ENCODE measurements at regions not wholly inside any gene's neighbourhood (a gene's known extent, or its start where the extent isn't known, plus 50 kb on each side); places are given as distances from the start of the nearest gene placed in this dataset.

DNA sequence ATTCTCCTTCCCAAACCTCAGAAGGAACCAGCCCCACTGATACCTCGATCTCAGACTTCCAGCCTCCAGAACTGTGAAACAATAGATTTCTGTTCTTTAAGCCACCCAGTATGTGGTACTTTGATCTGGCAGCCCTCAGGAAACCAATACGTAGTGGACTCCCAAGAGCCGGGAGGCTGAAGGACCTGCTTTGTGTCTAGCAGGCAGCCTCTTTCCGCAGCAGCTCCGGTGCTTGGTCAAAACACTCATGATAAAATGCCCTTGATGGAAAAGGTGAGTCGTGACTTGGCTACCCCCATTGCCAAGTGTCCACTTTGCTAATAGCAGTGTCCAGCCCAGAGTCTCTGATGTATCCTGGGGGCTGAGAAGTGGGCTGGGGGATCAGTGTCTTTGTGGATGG is 158.8 kb upstream of the TMTC4 start:
- Mint-ChIP-seq H3K27ac (no peak overlapping the region), H3K27me3 (ENCODE audit: low read depth in 3 of 3) (peaks cover 2 to 8% (median 4%) of the 10 kb centered on the region in 3 donors), H3K9me3 (peaks cover 0 to 2% (median 0%) of the 10 kb centered on the region in 6 donors), H3K36me3 (no peaks in the 10 kb centered on the region), H3K4me3 (no peak overlapping the region), H3K4me1 (no peaks in the 10 kb centered on the region)
- DNase-seq: no peak

DNA sequence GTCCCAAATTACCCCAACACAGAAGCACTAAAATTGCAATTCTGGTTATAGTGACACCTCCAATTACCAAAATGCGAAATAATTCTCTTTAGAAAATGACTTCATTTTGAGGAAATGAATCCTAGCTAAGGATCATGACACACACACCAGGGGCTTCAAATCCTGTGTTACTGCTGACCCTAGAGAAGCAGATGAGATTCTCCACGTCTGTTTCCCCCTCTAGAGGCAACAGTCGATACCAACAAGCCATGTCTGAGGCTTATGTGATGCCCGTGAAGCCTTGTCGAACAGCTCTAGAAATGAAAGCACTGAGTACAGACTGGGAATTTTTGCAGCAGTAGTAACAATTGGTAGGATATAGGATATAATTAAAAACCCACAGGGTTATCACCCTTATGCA is 153.6 kb upstream of the TMTC4 start:
- Mint-ChIP-seq H3K27me3 (ENCODE audit: low read depth in 3 of 3) (peaks cover 2 to 8% (median 5%) of the 10 kb centered on the region in 3 donors), H3K36me3 (no peaks in the 10 kb centered on the region), H3K4me3 (no peak overlapping the region)

DNA sequence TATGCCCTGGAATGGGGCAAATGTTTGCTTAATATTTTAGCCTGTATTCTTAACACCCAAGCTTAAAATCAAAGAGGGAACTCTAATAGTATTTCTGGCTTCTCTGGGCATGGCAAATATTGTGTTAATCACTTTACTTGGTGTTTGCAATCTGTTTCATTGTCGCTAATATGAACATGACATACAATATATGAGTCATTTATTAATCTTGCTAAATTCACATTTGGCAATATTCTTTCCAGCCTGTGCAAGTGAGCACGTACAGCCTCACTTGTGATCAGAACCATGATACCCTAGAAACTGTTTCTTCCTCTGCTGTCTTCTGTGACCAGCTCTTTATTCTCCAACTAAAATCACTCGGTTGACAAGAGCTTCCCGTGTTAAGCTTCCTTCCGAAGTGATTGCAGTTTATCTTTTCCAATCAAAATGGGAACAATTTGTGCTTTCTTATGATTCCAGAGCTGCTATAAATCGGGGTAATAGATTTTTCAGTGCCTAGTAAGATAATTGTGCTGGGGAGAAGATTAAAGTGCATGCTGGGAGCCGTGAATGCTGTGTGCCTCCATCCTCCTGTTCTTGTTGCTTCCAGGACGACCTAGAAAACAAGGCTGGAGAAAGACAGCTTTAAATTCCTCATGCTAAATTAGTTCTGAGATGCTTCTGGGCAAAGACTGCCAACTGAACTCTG is 153.0 kb upstream of the TMTC4 start:
- peaks cover 0 to 2% (median 0%) of the 10 kb centered on the region in 6 donors for H3K9me3 Mint-ChIP-seq

More for the DNA sequence above, 153.6 kb upstream of the TMTC4 start:
- H3K27ac Mint-ChIP-seq: no peak overlapping the region
- H3K4me1 Mint-ChIP-seq: no peaks in the 10 kb centered on the region
- no peak for DNase-seq
- H3K9me3 Mint-ChIP-seq: peaks cover 0 to 2% (median 0%) of the 10 kb centered on the region in 6 donors

GRCh38 chr13:100826441-100826840 is 151.8 kb upstream of the TMTC4 start:
- H3K4me3 Mint-ChIP-seq: no peak overlapping the region
- DNase-seq: no peak
- H3K4me1 Mint-ChIP-seq: no peaks in the 10 kb centered on the region
- peaks cover 0 to 2% (median 0%) of the 10 kb centered on the region in 6 donors for H3K9me3 Mint-ChIP-seq
- H3K27me3 Mint-ChIP-seq (ENCODE audit: low read depth in 3 of 3): peaks cover 0 to 8% (median 5%) of the 10 kb centered on the region in 3 donors
- no peak overlapping the region for H3K27ac Mint-ChIP-seq
- H3K36me3 Mint-ChIP-seq: no peaks in the 10 kb centered on the region

More for the DNA sequence above, 153.0 kb upstream of the TMTC4 start:
- DNase-seq: no peak
- Mint-ChIP-seq H3K36me3 (no peaks in the 10 kb centered on the region), H3K27ac (no peak overlapping the region), H3K27me3 (ENCODE audit: low read depth in 3 of 3) (peaks cover 0 to 8% (median 5%) of the 10 kb centered on the region in 3 donors), H3K4me3 (no peak overlapping the region), H3K4me1 (no peaks in the 10 kb centered on the region)

DNA sequence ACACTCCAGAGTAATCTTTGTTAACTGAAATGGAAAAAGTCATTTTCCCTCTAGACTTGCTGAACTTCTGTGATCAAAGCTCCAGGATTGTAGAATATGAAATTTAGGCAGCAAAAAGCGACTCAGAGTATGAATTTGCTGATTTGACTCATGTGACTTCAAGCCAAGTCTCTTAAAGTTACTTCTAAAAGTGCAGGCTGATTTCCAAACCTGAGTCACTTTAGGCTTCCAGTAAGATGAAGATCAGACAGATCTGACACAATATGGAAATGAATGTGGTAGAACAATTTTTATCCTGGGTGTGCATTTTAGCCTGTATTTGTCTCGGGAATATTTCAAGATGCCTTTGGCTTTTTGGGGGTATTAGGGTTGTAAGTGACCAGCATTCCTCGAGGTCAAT is 151.0 kb upstream of the TMTC4 start:
- DNase-seq: no peak
- peaks cover 0 to 5% (median 5%) of the 10 kb centered on the region in 3 donors for H3K27me3 Mint-ChIP-seq (ENCODE audit: low read depth in 3 of 3)
- H3K4me3 Mint-ChIP-seq: no peak overlapping the region

DNA sequence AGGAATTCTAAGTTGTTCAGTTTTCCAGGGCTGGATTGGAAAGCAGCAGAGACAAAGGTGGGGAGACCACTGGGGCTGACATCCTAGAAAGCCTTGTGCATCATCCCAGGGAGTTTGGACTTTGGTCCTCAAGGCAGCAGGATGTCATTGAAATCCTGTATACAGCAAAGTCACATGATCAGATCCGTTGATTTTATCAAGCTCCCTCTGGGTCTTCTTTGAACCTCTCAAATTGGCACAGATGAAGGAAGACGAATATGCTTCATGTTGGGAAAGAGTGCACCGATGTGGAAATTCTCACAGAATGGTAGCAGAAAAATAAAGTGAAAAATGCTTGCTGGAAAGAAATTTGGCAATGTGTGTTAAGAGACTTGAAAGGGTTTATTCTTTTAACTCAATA is 149.8 kb upstream of the TMTC4 start:
- Mint-ChIP-seq H3K27ac (no peak overlapping the region), H3K27me3 (ENCODE audit: low read depth in 3 of 3) (peaks cover 0 to 5% (median 2%) of the 10 kb centered on the region in 3 donors), H3K36me3 (no peaks in the 10 kb centered on the region), H3K4me3 (no peak overlapping the region), H3K4me1 (no peaks in the 10 kb centered on the region), H3K9me3 (no peaks in the 10 kb centered on the region)
- DNase-seq: no peak

More for the DNA sequence above, 151.0 kb upstream of the TMTC4 start:
- H3K9me3 Mint-ChIP-seq: peaks cover 0 to 2% (median 0%) of the 10 kb centered on the region in 6 donors
- H3K4me1 Mint-ChIP-seq: no peaks in the 10 kb centered on the region
- no peaks in the 10 kb centered on the region for H3K36me3 Mint-ChIP-seq
- H3K27ac Mint-ChIP-seq: no peak overlapping the region

- Mint-ChIP-seq H3K4me3 (no peak overlapping the region), H3K27ac (no peak overlapping the region), H3K36me3 (no peaks in the 10 kb centered on the region), H3K27me3 (ENCODE audit: low read depth in 3 of 3) (peaks cover 1 to 7% (median 4%) of the 10 kb centered on the region in 3 donors), H3K4me1 (no peaks in the 10 kb centered on the region), H3K9me3 (no peaks in the 10 kb centered on the region)
- no peak for DNase-seq
Measured at GRCh38 chr13:100823448-100823847, 148.9 kb upstream of the TMTC4 start.

DNA sequence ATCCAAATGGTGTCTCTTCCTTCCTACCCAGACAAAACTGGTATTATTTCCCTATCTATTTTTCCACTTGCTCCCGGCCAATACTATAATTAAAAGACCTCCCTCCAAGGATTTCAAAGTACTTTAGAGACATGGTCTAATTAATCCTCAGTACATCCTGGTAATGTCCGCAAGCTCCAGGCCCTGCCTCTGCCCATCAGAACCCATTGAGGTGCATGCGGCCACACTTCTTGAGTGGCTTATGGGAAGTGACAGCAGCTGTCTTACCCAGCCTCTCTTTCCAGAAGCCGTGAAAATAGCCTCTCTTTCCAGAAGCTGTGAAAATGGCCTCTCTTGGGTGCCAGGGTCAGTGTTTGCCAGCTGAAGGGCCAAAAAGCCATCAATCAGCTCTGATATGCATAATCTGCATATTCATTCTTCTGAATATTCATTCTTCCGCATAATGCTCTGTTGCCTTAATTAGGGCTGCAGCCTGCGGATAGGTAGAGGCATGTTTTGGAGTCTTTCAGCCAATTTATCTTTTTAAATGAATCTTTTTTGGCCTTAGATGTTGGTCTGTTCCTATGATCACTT is 148.4 kb upstream of the TMTC4 start:
- peaks cover 0 to under 1% (median 0%) of the 10 kb centered on the region in 6 donors for H3K9me3 Mint-ChIP-seq
- no peak for DNase-seq
- H3K36me3 Mint-ChIP-seq: no peaks in the 10 kb centered on the region
- H3K4me3 Mint-ChIP-seq: no peak overlapping the region
- no peaks in the 10 kb centered on the region for H3K4me1 Mint-ChIP-seq
- H3K27ac Mint-ChIP-seq: no peak overlapping the region
- peaks cover 4 to 9% (median 4%) of the 10 kb centered on the region in 3 donors for H3K27me3 Mint-ChIP-seq (ENCODE audit: low read depth in 3 of 3)

DNA sequence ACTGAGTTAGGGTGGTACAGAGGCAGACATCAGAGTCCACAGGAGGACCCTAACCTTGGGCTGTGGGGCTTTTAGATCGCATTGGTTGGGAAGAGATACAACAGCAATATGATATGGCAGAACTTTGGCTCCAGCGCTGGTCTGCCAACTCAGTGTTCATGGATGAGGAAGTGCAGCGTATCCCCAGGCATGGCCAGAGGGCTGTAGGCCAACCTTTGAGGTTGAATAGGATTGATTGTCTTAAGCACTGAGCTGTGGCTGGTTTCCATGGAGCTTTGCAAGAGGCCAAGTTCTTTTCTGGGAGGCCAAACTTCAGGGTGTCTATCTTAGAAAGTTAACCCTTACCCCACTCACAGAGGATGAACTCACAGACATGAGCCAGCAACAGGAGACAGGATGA is 144.1 kb upstream of the TMTC4 start:
- Mint-ChIP-seq H3K9me3 (peaks cover 0 to 5% (median 2%) of the 10 kb centered on the region in 6 donors), H3K27ac (no peak overlapping the region), H3K27me3 (ENCODE audit: low read depth in 3 of 3) (peaks cover 4 to 7% (median 4%) of the 10 kb centered on the region in 3 donors)

DNA sequence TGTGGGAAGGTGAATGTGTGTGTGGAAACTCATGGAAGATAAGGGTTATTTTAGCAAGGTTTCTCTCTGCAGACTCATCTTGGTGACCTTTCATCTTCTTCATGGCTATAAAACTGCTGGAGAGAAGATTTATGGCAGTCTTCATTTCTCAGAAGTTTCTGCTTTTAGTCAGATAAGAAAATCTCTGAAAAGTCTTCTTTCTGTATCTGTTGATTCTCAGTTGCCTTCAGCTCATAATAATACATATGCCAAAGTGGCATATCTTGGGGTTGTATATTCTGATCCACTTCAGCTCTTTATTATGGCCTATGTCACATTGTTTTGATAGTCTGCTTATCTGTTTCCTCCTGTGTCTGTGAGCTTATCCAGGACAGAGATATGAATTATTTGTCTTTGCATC is 143.3 kb upstream of the TMTC4 start:
- Mint-ChIP-seq H3K36me3 (no peaks in the 10 kb centered on the region), H3K27ac (no peak overlapping the region), H3K9me3 (peaks cover 0 to 5% (median 2%) of the 10 kb centered on the region in 6 donors), H3K4me1 (no peaks in the 10 kb centered on the region), H3K4me3 (no peak overlapping the region), H3K27me3 (ENCODE audit: low read depth in 3 of 3) (peaks cover 4 to 7% (median 5%) of the 10 kb centered on the region in 3 donors)
- DNase-seq: no peak

More for the DNA sequence above, 144.1 kb upstream of the TMTC4 start:
- no peak for DNase-seq
- Mint-ChIP-seq H3K4me1 (no peaks in the 10 kb centered on the region), H3K36me3 (no peaks in the 10 kb centered on the region), H3K4me3 (no peak overlapping the region)

DNA sequence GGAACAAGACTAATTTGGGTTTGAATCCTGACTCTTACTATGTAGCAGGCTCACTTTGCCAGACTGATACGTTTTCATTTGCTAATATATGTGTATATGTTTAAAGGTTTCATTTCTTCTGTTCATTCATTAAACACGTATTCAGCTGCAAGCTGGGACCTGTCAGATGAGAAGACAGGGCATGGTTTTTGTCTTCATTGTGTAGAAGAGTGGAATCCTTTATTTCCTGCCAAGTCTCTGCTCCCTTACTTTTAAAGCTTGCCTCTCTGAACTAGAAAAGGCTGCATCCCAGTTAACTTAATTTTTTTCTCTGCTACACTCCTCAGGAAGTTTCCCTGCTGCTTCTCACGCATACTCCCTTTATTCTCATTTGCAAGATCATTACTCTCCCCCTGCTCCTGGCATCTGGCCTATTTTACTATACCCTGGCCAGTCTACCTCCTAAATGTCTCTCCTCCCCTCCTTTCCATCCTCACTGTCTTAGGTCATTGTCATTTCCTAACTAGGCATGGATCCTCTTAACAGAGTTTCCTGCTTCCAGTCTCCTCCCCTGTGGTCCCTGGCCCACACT is 141.0 kb upstream of the TMTC4 start:
- H3K27me3 Mint-ChIP-seq (ENCODE audit: low read depth in 3 of 3): peaks cover 6 to 9% (median 7%) of the 10 kb centered on the region in 3 donors
- peaks cover 0 to 5% (median 2%) of the 10 kb centered on the region in 6 donors for H3K9me3 Mint-ChIP-seq
- no peak overlapping the region for H3K4me3 Mint-ChIP-seq
- DNase-seq: no peak
- no peak overlapping the region for H3K27ac Mint-ChIP-seq
- no peaks in the 10 kb centered on the region for H3K4me1 Mint-ChIP-seq
- H3K36me3 Mint-ChIP-seq: no peaks in the 10 kb centered on the region

DNA sequence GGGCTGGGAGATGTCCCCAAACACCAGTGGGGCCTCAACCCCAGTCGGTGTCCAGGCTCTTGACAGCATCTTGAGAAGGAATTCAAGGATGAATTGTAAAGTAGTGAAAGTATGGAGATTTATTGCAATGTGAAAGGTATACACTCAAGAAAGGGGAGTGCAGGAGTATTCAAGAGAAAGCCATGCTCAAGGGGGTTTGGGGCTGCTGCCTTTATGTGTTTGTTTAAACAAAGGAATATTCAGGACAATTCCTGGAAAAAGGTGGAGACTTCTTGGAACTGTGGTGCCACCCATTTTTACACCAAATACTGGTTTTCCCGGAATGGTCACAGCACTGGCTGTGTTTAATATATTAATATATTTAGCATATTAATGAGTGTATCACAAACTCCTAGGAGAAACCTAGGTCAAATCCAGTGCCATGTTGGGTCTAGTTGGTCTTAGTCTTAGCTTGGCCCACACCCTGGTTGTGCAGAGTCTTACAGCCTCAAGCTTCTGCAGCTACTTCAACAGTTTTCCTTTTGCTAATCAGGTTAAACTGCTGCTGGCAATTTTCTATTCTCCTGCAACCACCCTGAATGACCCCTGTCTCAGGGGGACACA is 138.5 kb upstream of the TMTC4 start:
- no peak for DNase-seq
- H3K27me3 Mint-ChIP-seq (ENCODE audit: low read depth in 3 of 3): peaks cover 2 to 5% (median 4%) of the 10 kb centered on the region in 3 donors
- no peaks in the 10 kb centered on the region for H3K4me1 Mint-ChIP-seq
- no peak overlapping the region for H3K4me3 Mint-ChIP-seq
- H3K36me3 Mint-ChIP-seq: no peaks in the 10 kb centered on the region
- H3K9me3 Mint-ChIP-seq: peaks cover 0 to 5% (median 2%) of the 10 kb centered on the region in 6 donors
- no peak overlapping the region for H3K27ac Mint-ChIP-seq

DNA sequence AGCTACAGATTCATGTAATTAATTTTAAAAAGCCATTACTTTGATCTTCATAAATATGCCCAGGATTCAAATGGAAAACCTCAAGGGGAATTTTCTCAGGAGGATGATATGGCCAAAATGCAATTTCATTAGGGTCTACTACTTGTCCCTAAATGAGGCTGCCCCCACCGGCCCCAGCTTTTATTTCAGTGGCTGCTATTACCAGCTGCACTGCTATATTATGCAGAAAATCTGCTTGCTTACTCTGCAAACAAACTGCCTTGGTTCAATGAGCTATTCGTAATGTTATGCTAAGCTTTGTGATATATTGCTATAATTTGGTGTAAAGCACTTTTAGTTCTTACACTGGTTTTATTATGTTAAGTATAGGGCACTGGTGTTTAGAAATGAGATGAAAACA is 137.3 kb upstream of the TMTC4 start:
- H3K27me3 Mint-ChIP-seq (ENCODE audit: low read depth in 3 of 3): peaks cover 2 to 5% (median 5%) of the 10 kb centered on the region in 3 donors
- no peaks in the 10 kb centered on the region for H3K4me1 Mint-ChIP-seq

More for the DNA sequence above, 137.3 kb upstream of the TMTC4 start:
- H3K36me3 Mint-ChIP-seq: no peaks in the 10 kb centered on the region
- H3K9me3 Mint-ChIP-seq: peaks cover 0 to 1% (median 0%) of the 10 kb centered on the region in 6 donors
- H3K4me3 Mint-ChIP-seq: no peak overlapping the region
- H3K27ac Mint-ChIP-seq: no peak overlapping the region
- DNase-seq: no peak

Data from immature natural killer cell (primary cell).